Hepatocyte (in vitro differentiated cells): ENCODE measurements at regions not wholly inside any gene's neighbourhood (a gene's known extent, or its start where the extent isn't known, plus 50 kb on each side); places are given as distances from the start of the nearest gene placed in this dataset.

ENCODE experiments used
- EZH2 ChIP-seq: fragments of 200-600 bp; sonication (generic); IDR thresholded peaks from 2 replicates; pipeline ENCODE4 v1.6.1; 2016; ENCODE audit warnings: antibody characterized with exemption, mild to moderate bottlenecking, borderline replicate concordance
- TF ChIP-seq, protein P1 (sequence below): fragments of 200-600 bp; sonication (generic); IDR thresholded peaks from 2 replicates; pipeline ENCODE4 v1.5.1; 2016; ENCODE audit warnings: antibody characterized with exemption, mild to moderate bottlenecking; ENCODE audit not compliant: poor library complexity

DNA sequence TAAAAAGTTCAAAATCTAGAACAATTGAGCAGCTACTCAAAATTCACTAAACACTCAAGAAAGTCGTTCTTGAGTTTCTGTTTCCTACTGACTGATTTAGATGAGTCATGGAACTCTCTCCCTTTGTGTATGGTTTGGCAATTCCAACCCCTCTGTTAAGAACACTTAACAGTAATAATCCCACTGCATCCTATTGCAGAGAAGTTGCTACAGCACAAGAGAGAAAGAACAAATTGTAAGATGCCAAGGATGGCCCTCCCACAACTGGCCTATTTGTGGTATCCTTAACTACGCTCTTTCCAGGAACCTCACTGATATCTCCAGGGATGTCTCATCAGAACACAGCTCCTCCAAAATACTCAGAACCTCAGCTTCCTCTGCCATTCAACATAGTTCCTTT, 701.8 kb upstream of the TENM3 start:
- TF ChIP-seq, protein P1, sequence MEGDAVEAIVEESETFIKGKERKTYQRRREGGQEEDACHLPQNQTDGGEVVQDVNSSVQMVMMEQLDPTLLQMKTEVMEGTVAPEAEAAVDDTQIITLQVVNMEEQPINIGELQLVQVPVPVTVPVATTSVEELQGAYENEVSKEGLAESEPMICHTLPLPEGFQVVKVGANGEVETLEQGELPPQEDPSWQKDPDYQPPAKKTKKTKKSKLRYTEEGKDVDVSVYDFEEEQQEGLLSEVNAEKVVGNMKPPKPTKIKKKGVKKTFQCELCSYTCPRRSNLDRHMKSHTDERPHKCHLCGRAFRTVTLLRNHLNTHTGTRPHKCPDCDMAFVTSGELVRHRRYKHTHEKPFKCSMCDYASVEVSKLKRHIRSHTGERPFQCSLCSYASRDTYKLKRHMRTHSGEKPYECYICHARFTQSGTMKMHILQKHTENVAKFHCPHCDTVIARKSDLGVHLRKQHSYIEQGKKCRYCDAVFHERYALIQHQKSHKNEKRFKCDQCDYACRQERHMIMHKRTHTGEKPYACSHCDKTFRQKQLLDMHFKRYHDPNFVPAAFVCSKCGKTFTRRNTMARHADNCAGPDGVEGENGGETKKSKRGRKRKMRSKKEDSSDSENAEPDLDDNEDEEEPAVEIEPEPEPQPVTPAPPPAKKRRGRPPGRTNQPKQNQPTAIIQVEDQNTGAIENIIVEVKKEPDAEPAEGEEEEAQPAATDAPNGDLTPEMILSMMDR: no peak
- no peak for TF ChIP-seq EZH2
